Naive thymus-derived CD4-positive, alpha-beta T cell (primary cell): ENCODE measurements at regions not wholly inside any gene's neighbourhood (a gene's known extent, or its start where the extent isn't known, plus 50 kb on each side); places are given as distances from the start of the nearest gene placed in this dataset.
"Not testable (repeated sequence)": the region's sequence is repeated elsewhere in the genome, so short reads cannot be mapped to it uniquely, and the experiment has no call there.

Source experiments
- ATAC-seq: fragments of 150-1000 bp; cut with Tn5 transposase; 2 replicates; pipeline ENCODE4 v1.10.0; 2021; ENCODE audit warnings: mild to moderate bottlenecking, moderate library complexity
- CTCF ChIA-PET: fragments of 350-600 bp; sonication (Branson Sonifier 250); formaldehyde crosslinking; loops from one replicate; lab custom pipeline; 2021; ENCODE audit warnings: antibody characterized with exemption; lab: Charles Lee
- POLR2A ChIA-PET: fragments of 350-600 bp; sonication (Branson Sonifier 250); formaldehyde crosslinking; loops from one replicate; lab custom pipeline; 2021; ENCODE audit warnings: antibody characterized with exemption, inconsistent platforms; lab: Charles Lee
- DNase-seq, 9 donors: peaks; one replicate each; pipeline versions ENCODE4 v3.0.0 to v3.0.0-alpha.2; 2020 to 2022; ENCODE audit warnings: mixed read lengths in 1 of 9
- H3K27ac ChIP-seq: one replicate; pipeline ENCODE4 v1.7.0; 2013; ENCODE audit warnings: mild to moderate bottlenecking, low read depth, low read length, moderate library complexity
- H3K27me3 ChIP-seq, 2 donors: one replicate each; pipeline ENCODE4 v1.7.0; 2013; ENCODE audit warnings: low read length in 2 of 2, mild to moderate bottlenecking in 2 of 2, moderate library complexity in 2 of 2; ENCODE audit not compliant: control insufficient read depth in 2 of 2, insufficient read depth in 2 of 2
- H3K36me3 ChIP-seq, 3 experiments: 1 replicate in 2 of 3; 2 replicates in 1 of 3; pipeline ENCODE4 v1.7.0; 2013; ENCODE audit warnings: low read length in 3 of 3, mild to moderate bottlenecking in 3 of 3, moderate library complexity in 1 of 3; ENCODE audit not compliant: insufficient read depth in 3 of 3, control insufficient read depth in 2 of 3
- H3K4me1 ChIP-seq, 2 donors: one replicate each; pipeline ENCODE4 v1.7.0; 2013; ENCODE audit warnings: low read length in 2 of 2, mild to moderate bottlenecking in 2 of 2, moderate library complexity in 1 of 2; ENCODE audit not compliant: control insufficient read depth in 2 of 2, insufficient read depth in 2 of 2
- H3K4me3 ChIP-seq: 2 replicates; pipeline ENCODE4 v1.7.0; 2013; ENCODE audit warnings: mild to moderate bottlenecking, low read length
- H3K9me3 ChIP-seq, 3 experiments: 1 replicate in 2 of 3; 2 replicates in 1 of 3; pipeline ENCODE4 v1.7.0; 2013; ENCODE audit warnings: low read length in 3 of 3; ENCODE audit not compliant: control insufficient read depth in 2 of 3
- H3K27ac Mint-ChIP-seq, 9 donors: one replicate each; pipeline ENCODE4 v1.8.0; 2020 to 2022; ENCODE audit warnings: mixed read lengths in 9 of 9, mild to moderate bottlenecking in 8 of 9, moderate library complexity in 5 of 9, inconsistent platforms in 2 of 9
- H3K27me3 Mint-ChIP-seq, 5 donors: one replicate each; pipeline ENCODE4 v1.8.0; 2021 to 2022; ENCODE audit warnings: mixed read lengths in 5 of 5, mild to moderate bottlenecking in 1 of 5
- H3K36me3 Mint-ChIP-seq, 5 donors: one replicate each; pipeline ENCODE4 v1.8.0; 2020 to 2022; ENCODE audit warnings: mixed read lengths in 5 of 5, mild to moderate bottlenecking in 3 of 5, inconsistent platforms in 1 of 5
- H3K4me1 Mint-ChIP-seq, 7 donors: one replicate each; pipeline ENCODE4 v1.8.0; 2020 to 2022; ENCODE audit warnings: mixed read lengths in 7 of 7, mild to moderate bottlenecking in 3 of 7, inconsistent platforms in 1 of 7
- H3K4me3 Mint-ChIP-seq, 10 donors: one replicate each; pipeline ENCODE4 v1.8.0; 2020 to 2022; ENCODE audit warnings: mild to moderate bottlenecking in 10 of 10, mixed read lengths in 10 of 10, moderate library complexity in 6 of 10, inconsistent platforms in 2 of 10
- H3K9me3 Mint-ChIP-seq, 11 donors: one replicate each; pipeline ENCODE4 v1.8.0; 2020 to 2022; ENCODE audit warnings: mixed read lengths in 11 of 11, mild to moderate bottlenecking in 4 of 11, inconsistent platforms in 1 of 11, moderate library complexity in 1 of 11
- intact Hi-C, 2 donors: fragments of 100-400 bp; cut with micrococcal nuclease; formaldehyde crosslinking; loops; one replicate each; pipeline ENCODE4 v1.15.1; 2023

GRCh38 chr4:181799561-181800069 lies 443.6 kb upstream of the TENM3 start:
- Mint-ChIP-seq H3K4me1 (peaks cover 0 to 2% (median 0%) of the 10 kb centered on the region in 7 donors), H3K27ac (no peak overlapping the region), H3K36me3 (no peaks in the 10 kb centered on the region), H3K27me3 (no peaks in the 10 kb centered on the region), H3K9me3 (peaks cover 0 to 22% (median 9%) of the 10 kb centered on the region in 11 donors), H3K4me3 (no peak overlapping the region)
- H3K9me3 ChIP-seq, result no peaks in the 10 kb centered on the region
- H3K27ac ChIP-seq, result no peak overlapping the region
- no peaks in the 10 kb centered on the region for H3K4me1 ChIP-seq
- ChIA-PET CTCF (no interaction called here), POLR2A (no interaction called here)
- DNase-seq (no peak), ATAC-seq (no peak)
- H3K27me3 ChIP-seq, result no peaks in the 10 kb centered on the region
- intact Hi-C loops, result no loop called here
- H3K36me3 ChIP-seq, result no peaks in the 10 kb centered on the region
- H3K4me3 ChIP-seq, result no peak overlapping the region

- H3K27me3 ChIP-seq, result no peaks in the 10 kb centered on the region
- no peaks in the 10 kb centered on the region for H3K9me3 ChIP-seq
- Mint-ChIP-seq H3K4me3 (no peak overlapping the region), H3K27ac (no peak overlapping the region), H3K4me1 (peaks cover 0 to 2% (median 0%) of the 10 kb centered on the region in 7 donors), H3K9me3 (peaks cover 0 to 15% (median 0%) of the 10 kb centered on the region in 11 donors), H3K36me3 (peaks cover 0 to 4% (median 0%) of the 10 kb centered on the region in 5 donors), H3K27me3 (no peaks in the 10 kb centered on the region)
- H3K4me3 ChIP-seq, result no peak overlapping the region
- intact Hi-C loops, result no loop called here
- H3K36me3 ChIP-seq, result no peaks in the 10 kb centered on the region
- ChIA-PET POLR2A (no interaction called here), CTCF (no interaction called here)
- no peaks in the 10 kb centered on the region for H3K4me1 ChIP-seq
- DNase-seq (no peak), ATAC-seq (no peak)
- H3K27ac ChIP-seq, result no peak overlapping the region
These were observed 441.0 kb upstream of the TENM3 start for GRCh38 chr4:181802207-181802606.

GRCh38 chr4:181807771-181808170 lies 435.4 kb upstream of the TENM3 start:
- no peak for ATAC-seq
- DNase-seq, result no peak
- intact Hi-C loops, result no loop called here
- H3K4me3 ChIP-seq, result no peak overlapping the region
- POLR2A ChIA-PET, result no interaction called here
- CTCF ChIA-PET, result no interaction called here
- peaks cover 0 to 19% (median 0%) of the 10 kb centered on the region in 11 donors for H3K9me3 Mint-ChIP-seq
- H3K36me3 Mint-ChIP-seq, result peaks cover 0 to 4% (median 0%) of the 10 kb centered on the region in 5 donors
- no peak overlapping the region for H3K4me3 Mint-ChIP-seq
- H3K9me3 ChIP-seq, result no peaks in the 10 kb centered on the region
- H3K27me3 Mint-ChIP-seq, result no peaks in the 10 kb centered on the region
- H3K27ac Mint-ChIP-seq, result no peak overlapping the region
- no peaks in the 10 kb centered on the region for H3K36me3 ChIP-seq
- H3K27ac ChIP-seq, result no peak overlapping the region
- H3K4me1 Mint-ChIP-seq, result peaks cover 0 to 2% (median 0%) of the 10 kb centered on the region in 7 donors
- H3K4me1 ChIP-seq, result no peaks in the 10 kb centered on the region
- no peaks in the 10 kb centered on the region for H3K27me3 ChIP-seq

GRCh38 chr4:181810711-181811110 lies 432.5 kb upstream of the TENM3 start:
- intact Hi-C loops, result no loop called here
- DNase-seq, result no peak
- CTCF ChIA-PET, result no interaction called here

GRCh38 chr4:181811550-181811949 lies 431.7 kb upstream of the TENM3 start:
- ATAC-seq, H3K4me1 Mint-ChIP-seq, H3K36me3 Mint-ChIP-seq, H3K4me3 ChIP-seq, H3K36me3 ChIP-seq, POLR2A ChIA-PET, H3K27me3 ChIP-seq, H3K4me3 Mint-ChIP-seq, CTCF ChIA-PET, H3K27me3 Mint-ChIP-seq, DNase-seq, H3K4me1 ChIP-seq, H3K27ac Mint-ChIP-seq, intact Hi-C loops, H3K9me3 ChIP-seq, H3K27ac ChIP-seq: not testable (repeated sequence)
- peaks cover 0 to 13% (median 3%) of the 10 kb centered on the region in 11 donors for H3K9me3 Mint-ChIP-seq

More at GRCh38 chr4:181810711-181811110, 432.5 kb upstream of the TENM3 start:
- Mint-ChIP-seq H3K9me3 (peaks cover 0 to 16% (median 3%) of the 10 kb centered on the region in 11 donors), H3K4me1 (no peaks in the 10 kb centered on the region), H3K27me3 (no peaks in the 10 kb centered on the region), H3K4me3 (no peak overlapping the region), H3K27ac (no peak overlapping the region), H3K36me3 (peaks cover 0 to 4% (median 0%) of the 10 kb centered on the region in 5 donors)
- H3K4me1 ChIP-seq, result no peaks in the 10 kb centered on the region
- H3K27ac ChIP-seq, result no peak overlapping the region
- H3K4me3 ChIP-seq, result no peak overlapping the region
- no peaks in the 10 kb centered on the region for H3K36me3 ChIP-seq
- no peaks in the 10 kb centered on the region for H3K9me3 ChIP-seq
- POLR2A ChIA-PET, result no interaction called here
- no peak for ATAC-seq
- no peaks in the 10 kb centered on the region for H3K27me3 ChIP-seq

- no peak overlapping the region for H3K27ac Mint-ChIP-seq
- H3K4me3 Mint-ChIP-seq, result no peak overlapping the region
- no peaks in the 10 kb centered on the region for H3K27me3 Mint-ChIP-seq
- peaks cover 0 to 16% (median 4%) of the 10 kb centered on the region in 11 donors for H3K9me3 Mint-ChIP-seq
- POLR2A ChIA-PET, result no interaction called here
- intact Hi-C loops, result no loop called here
- no peak overlapping the region for H3K4me3 ChIP-seq
- no peaks in the 10 kb centered on the region for H3K27me3 ChIP-seq
- no peaks in the 10 kb centered on the region for H3K36me3 Mint-ChIP-seq
- no peaks in the 10 kb centered on the region for H3K4me1 ChIP-seq
- DNase-seq, result no peak
- no peak overlapping the region for H3K27ac ChIP-seq
- no peaks in the 10 kb centered on the region for H3K4me1 Mint-ChIP-seq
- CTCF ChIA-PET, result no interaction called here
- no peaks in the 10 kb centered on the region for H3K36me3 ChIP-seq
- no peaks in the 10 kb centered on the region for H3K9me3 ChIP-seq
- no peak for ATAC-seq
These were observed 423.3 kb upstream of the TENM3 start for GRCh38 chr4:181819946-181820345.

- no peaks in the 10 kb centered on the region for H3K4me1 ChIP-seq
- Mint-ChIP-seq H3K27me3 (no peaks in the 10 kb centered on the region), H3K9me3 (peaks cover 0 to 15% (median 4%) of the 10 kb centered on the region in 11 donors), H3K36me3 (no peaks in the 10 kb centered on the region), H3K4me3 (no peak overlapping the region), H3K4me1 (no peaks in the 10 kb centered on the region), H3K27ac (no peak overlapping the region)
- intact Hi-C loops, result no loop called here
- H3K36me3 ChIP-seq, result no peaks in the 10 kb centered on the region
- H3K4me3 ChIP-seq, result no peak overlapping the region
- ChIA-PET CTCF (no interaction called here), POLR2A (no interaction called here)
- no peaks in the 10 kb centered on the region for H3K27me3 ChIP-seq
- DNase-seq, result no peak
- H3K9me3 ChIP-seq, result no peaks in the 10 kb centered on the region
- H3K27ac ChIP-seq, result no peak overlapping the region
- ATAC-seq, result no peak
These were observed 422.6 kb upstream of the TENM3 start for GRCh38 chr4:181820553-181820952.
